ENCODE measurements at regions not wholly inside any gene's neighbourhood (a gene's known extent, or its start where the extent isn't known, plus 50 kb on each side); places are given as distances from the start of the nearest gene placed in this dataset.

DNA sequence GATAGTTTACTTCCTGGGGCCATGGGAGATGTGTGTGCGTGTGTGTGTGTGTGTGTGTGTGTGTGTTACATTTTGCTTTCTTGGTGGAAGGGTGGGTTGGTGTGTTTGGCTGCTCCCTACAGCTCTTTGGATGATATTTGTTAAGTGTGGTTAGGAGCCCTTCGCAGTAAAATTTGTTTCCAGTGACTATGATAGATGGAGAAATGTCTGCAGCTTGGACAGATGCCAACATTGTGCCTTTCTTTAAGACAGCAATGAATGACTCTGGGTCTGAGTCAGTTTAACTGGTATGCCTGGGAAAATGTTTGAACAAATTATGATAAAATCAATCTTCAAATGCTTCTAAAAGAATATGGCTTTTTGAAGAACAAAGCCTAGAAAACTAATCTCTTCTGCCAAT lies 102.7 kb upstream of the TRPC6 start:
- TF ChIP-seq EGR1 (IDR thresholded peaks at IDR 0.05), result no peak
- TF ChIP-seq CREB1 (IDR thresholded peaks at IDR 0.05; ENCODE audit: low read depth), result no peak
- no peak for TF ChIP-seq RAD21 (IDR thresholded peaks at IDR 0.05; ENCODE audit: low read depth)
- no peak for TF ChIP-seq CEBPB (IDR thresholded peaks at IDR 0.05)
- TF ChIP-seq, protein P1, sequence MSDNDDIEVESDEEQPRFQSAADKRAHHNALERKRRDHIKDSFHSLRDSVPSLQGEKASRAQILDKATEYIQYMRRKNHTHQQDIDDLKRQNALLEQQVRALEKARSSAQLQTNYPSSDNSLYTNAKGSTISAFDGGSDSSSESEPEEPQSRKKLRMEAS (IDR thresholded peaks at IDR 0.05), result no peak
- TF ChIP-seq, protein P2, sequence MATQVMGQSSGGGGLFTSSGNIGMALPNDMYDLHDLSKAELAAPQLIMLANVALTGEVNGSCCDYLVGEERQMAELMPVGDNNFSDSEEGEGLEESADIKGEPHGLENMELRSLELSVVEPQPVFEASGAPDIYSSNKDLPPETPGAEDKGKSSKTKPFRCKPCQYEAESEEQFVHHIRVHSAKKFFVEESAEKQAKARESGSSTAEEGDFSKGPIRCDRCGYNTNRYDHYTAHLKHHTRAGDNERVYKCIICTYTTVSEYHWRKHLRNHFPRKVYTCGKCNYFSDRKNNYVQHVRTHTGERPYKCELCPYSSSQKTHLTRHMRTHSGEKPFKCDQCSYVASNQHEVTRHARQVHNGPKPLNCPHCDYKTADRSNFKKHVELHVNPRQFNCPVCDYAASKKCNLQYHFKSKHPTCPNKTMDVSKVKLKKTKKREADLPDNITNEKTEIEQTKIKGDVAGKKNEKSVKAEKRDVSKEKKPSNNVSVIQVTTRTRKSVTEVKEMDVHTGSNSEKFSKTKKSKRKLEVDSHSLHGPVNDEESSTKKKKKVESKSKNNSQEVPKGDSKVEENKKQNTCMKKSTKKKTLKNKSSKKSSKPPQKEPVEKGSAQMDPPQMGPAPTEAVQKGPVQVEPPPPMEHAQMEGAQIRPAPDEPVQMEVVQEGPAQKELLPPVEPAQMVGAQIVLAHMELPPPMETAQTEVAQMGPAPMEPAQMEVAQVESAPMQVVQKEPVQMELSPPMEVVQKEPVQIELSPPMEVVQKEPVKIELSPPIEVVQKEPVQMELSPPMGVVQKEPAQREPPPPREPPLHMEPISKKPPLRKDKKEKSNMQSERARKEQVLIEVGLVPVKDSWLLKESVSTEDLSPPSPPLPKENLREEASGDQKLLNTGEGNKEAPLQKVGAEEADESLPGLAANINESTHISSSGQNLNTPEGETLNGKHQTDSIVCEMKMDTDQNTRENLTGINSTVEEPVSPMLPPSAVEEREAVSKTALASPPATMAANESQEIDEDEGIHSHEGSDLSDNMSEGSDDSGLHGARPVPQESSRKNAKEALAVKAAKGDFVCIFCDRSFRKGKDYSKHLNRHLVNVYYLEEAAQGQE (IDR thresholded peaks at IDR 0.05; ENCODE audit: low read depth), result no peak
- no peak for TF ChIP-seq TAF1 (IDR thresholded peaks at IDR 0.05; ENCODE audit: low read depth)
- no peak for TF ChIP-seq YY1 (IDR thresholded peaks at IDR 0.05; ENCODE audit: low read depth)
- no peak for TF ChIP-seq EP300 (IDR thresholded peaks at IDR 0.05; ENCODE audit: borderline replicate concordance)
- TF ChIP-seq TCF12 (IDR thresholded peaks at IDR 0.05; ENCODE audit: low read depth), result no peak
- no peak for TF ChIP-seq ZBTB7A (IDR thresholded peaks at IDR 0.05; ENCODE audit: low read depth)
- TF ChIP-seq TEAD4 (IDR thresholded peaks at IDR 0.05), result 0 out of 2 replicates have a peak, but pooled peaks have one; percentile 18

All from Ishikawa (cell line).